SK-N-MC (cell line): ENCODE measurements at regions not wholly inside any gene's neighbourhood (a gene's known extent, or its start where the extent isn't known, plus 50 kb on each side); places are given as distances from the start of the nearest gene placed in this dataset.

Experiments used
- EZH2 ChIP-seq: fragments of 200-600 bp; sonication (generic); IDR thresholded peaks from one replicate; pipeline ENCODE4 v1.6.1; 2017; ENCODE audit warnings: antibody characterized with exemption
- POLR2AphosphoS5 ChIP-seq: IDR thresholded peaks from 2 replicates; pipeline ENCODE4 v1.6.1; 2012; ENCODE audit warnings: mild to moderate bottlenecking, low read depth, low read length, borderline replicate concordance

GRCh38 chr2:66110608-66111007 lies 324.3 kb upstream of the MEIS1 start:
- TF ChIP-seq POLR2AphosphoS5, result no peak
- TF ChIP-seq EZH2, result no peak
